ENCODE measurements at regions not wholly inside any gene's neighbourhood (a gene's known extent, or its start where the extent isn't known, plus 50 kb on each side); places are given as distances from the start of the nearest gene placed in this dataset.
"Not testable (repeated sequence)": the region's sequence is repeated elsewhere in the genome, so short reads cannot be mapped to it uniquely, and the experiment has no call there.

GRCh38 chr5:34230402-34230801, 187.4 kb upstream of the C1QTNF3 start:
- not testable (repeated sequence) for H3K4me1 ChIP-seq; H4K20me1 ChIP-seq; H3K4me3 ChIP-seq; H3K9ac ChIP-seq; H3K9me3 ChIP-seq (replicated peaks in 1 of 11); H3K4me2 ChIP-seq; H3K27ac ChIP-seq; H3K36me3 ChIP-seq; H3K27me3 ChIP-seq

- Histone ChIP-seq H3K4me2 (peak overlapping the region in 9 of 11 experiments; percentile 16 to 61 (median 42); a peak in 12 of 22 replicates), H3K27ac (peak overlapping the region in 9 of 11 experiments; percentile 37 to 76 (median 70); a peak in 16 of 22 replicates), H3K9ac (peak overlapping the region in 9 of 11 experiments; percentile 40 to 77 (median 72); a peak in 18 of 22 replicates), H3K4me3 (peak overlapping the region; percentile 29 to 63 (median 56))
- H3K27me3 ChIP-seq; H3K36me3 ChIP-seq; H3K4me1 ChIP-seq; H3K9me3 ChIP-seq (replicated peaks in 1 of 11); H4K20me1 ChIP-seq: not testable (repeated sequence)
Observed at GRCh38 chr5:34243802-34244201, 200.8 kb upstream of the C1QTNF3 start.

GRCh38 chr5:34244281-34245031, 201.4 kb upstream of the C1QTNF3 start:
- Histone ChIP-seq H3K4me2 (peak overlapping the region in 7 of 11 experiments; percentile 16 to 61 (median 29); a peak in 9 of 22 replicates), H3K9ac (peak overlapping the region in 9 of 11 experiments; percentile 59 to 77 (median 72); a peak in 18 of 22 replicates), H3K4me3 (peak overlapping the region; percentile 32 to 63 (median 56)), H3K27ac (peak overlapping the region in 10 of 11 experiments; percentile 49 to 76 (median 72); a peak in 20 of 22 replicates)
- H4K20me1 ChIP-seq; H3K9me3 ChIP-seq (replicated peaks in 1 of 11); H3K4me1 ChIP-seq; H3K27me3 ChIP-seq; H3K36me3 ChIP-seq: not testable (repeated sequence)

- peak overlapping the region in 9 of 11 experiments; percentile 59 to 73 (median 70); a peak in 15 of 22 replicates for H3K9ac ChIP-seq
- H4K20me1 ChIP-seq; H3K9me3 ChIP-seq (replicated peaks in 1 of 11); H3K36me3 ChIP-seq; H3K4me2 ChIP-seq; H3K4me1 ChIP-seq; H3K27me3 ChIP-seq: not testable (repeated sequence)
- H3K27ac ChIP-seq = peak overlapping the region in 10 of 11 experiments; percentile 49 to 75 (median 64); a peak in 19 of 22 replicates
- H3K4me3 ChIP-seq = peak overlapping the region in 9 of 10 experiments; percentile 32 to 62 (median 50); a peak in 12 of 20 replicates
Observed at GRCh38 chr5:34245032-34245394, 202.0 kb upstream of the C1QTNF3 start.

GRCh38 chr5:34245813-34246212, 202.8 kb upstream of the C1QTNF3 start:
- H4K20me1 ChIP-seq; H3K4me1 ChIP-seq; H3K27me3 ChIP-seq; H3K9me3 ChIP-seq (replicated peaks in 1 of 11); H3K36me3 ChIP-seq: not testable (repeated sequence)
- H3K4me2 ChIP-seq = peak overlapping the region; percentile 50 to 76 (median 65); a peak in 20 of 22 replicates
- H3K27ac ChIP-seq = peak overlapping the region in 8 of 11 experiments; percentile 41 to 64 (median 57); a peak in 12 of 22 replicates
- H3K4me3 ChIP-seq = peak overlapping the region in 9 of 10 experiments; percentile 10 to 60 (median 45); a peak in 13 of 20 replicates
- H3K9ac ChIP-seq = peak overlapping the region in 9 of 11 experiments; percentile 35 to 65 (median 60); a peak in 16 of 22 replicates

GRCh38 chr5:34258598-34258997, 215.6 kb upstream of the C1QTNF3 start:
- H3K4me1 ChIP-seq; H4K20me1 ChIP-seq; H3K4me3 ChIP-seq; H3K27me3 ChIP-seq; H3K36me3 ChIP-seq; H3K4me2 ChIP-seq; H3K9me3 ChIP-seq (replicated peaks in 1 of 11); H3K27ac ChIP-seq; H3K9ac ChIP-seq: not testable (repeated sequence)

GRCh38 chr5:34261020-34261419, 218.0 kb upstream of the C1QTNF3 start:
- H3K27me3 ChIP-seq; H3K4me1 ChIP-seq; H3K4me2 ChIP-seq; H4K20me1 ChIP-seq; H3K4me3 ChIP-seq; H3K27ac ChIP-seq; H3K9me3 ChIP-seq (replicated peaks in 1 of 11); H3K9ac ChIP-seq; H3K36me3 ChIP-seq: not testable (repeated sequence)

GRCh38 chr5:34266151-34266550, 223.1 kb upstream of the C1QTNF3 start:
- not testable (repeated sequence) for H3K4me2 ChIP-seq, H3K27me3 ChIP-seq

GRCh38 chr5:34296759-34297158, 253.7 kb upstream of the C1QTNF3 start:
- H3K27ac ChIP-seq; H3K9me3 ChIP-seq (replicated peaks in 1 of 11): not testable (repeated sequence)

More at GRCh38 chr5:34266151-34266550, 223.1 kb upstream of the C1QTNF3 start:
- H3K9ac ChIP-seq; H4K20me1 ChIP-seq; H3K9me3 ChIP-seq (replicated peaks in 1 of 11); H3K27ac ChIP-seq; H3K4me1 ChIP-seq; H3K36me3 ChIP-seq; H3K4me3 ChIP-seq: not testable (repeated sequence)

GRCh38 chr5:34329201-34329600, 286.2 kb upstream of the C1QTNF3 start:
- H3K4me1 ChIP-seq, H3K27me3 ChIP-seq: not testable (repeated sequence)

More at GRCh38 chr5:34296759-34297158, 253.7 kb upstream of the C1QTNF3 start:
- H3K4me1 ChIP-seq, H3K27me3 ChIP-seq, H3K36me3 ChIP-seq, H3K4me3 ChIP-seq, H3K4me2 ChIP-seq, H4K20me1 ChIP-seq, H3K9ac ChIP-seq: not testable (repeated sequence)

GRCh38 chr5:34329611-34330108, 286.6 kb upstream of the C1QTNF3 start:
- H3K36me3 ChIP-seq; H3K4me3 ChIP-seq; H3K4me2 ChIP-seq; H3K4me1 ChIP-seq; H3K9me3 ChIP-seq (replicated peaks in 1 of 11); H3K27me3 ChIP-seq; H3K27ac ChIP-seq; H3K9ac ChIP-seq; H4K20me1 ChIP-seq: not testable (repeated sequence)

More at GRCh38 chr5:34329201-34329600, 286.2 kb upstream of the C1QTNF3 start:
- H3K9ac ChIP-seq; H3K36me3 ChIP-seq; H3K9me3 ChIP-seq (replicated peaks in 1 of 11); H3K4me3 ChIP-seq; H3K27ac ChIP-seq; H4K20me1 ChIP-seq; H3K4me2 ChIP-seq: not testable (repeated sequence)

GRCh38 chr5:34331928-34332454, 289.0 kb upstream of the C1QTNF3 start:
- H3K27ac ChIP-seq; H3K27me3 ChIP-seq; H3K9ac ChIP-seq; H3K36me3 ChIP-seq; H3K4me2 ChIP-seq; H3K4me3 ChIP-seq; H4K20me1 ChIP-seq; H3K4me1 ChIP-seq; H3K9me3 ChIP-seq (replicated peaks in 1 of 11): not testable (repeated sequence)

GRCh38 chr5:34339408-34340001, 296.5 kb upstream of the C1QTNF3 start:
- not testable (repeated sequence) for H3K27me3 ChIP-seq; H3K4me3 ChIP-seq; H4K20me1 ChIP-seq; H3K4me2 ChIP-seq; H3K36me3 ChIP-seq; H3K9me3 ChIP-seq (replicated peaks in 1 of 11); H3K4me1 ChIP-seq; H3K27ac ChIP-seq; H3K9ac ChIP-seq

- H3K27ac ChIP-seq; H3K9me3 ChIP-seq (replicated peaks in 1 of 11); H3K9ac ChIP-seq; H3K4me1 ChIP-seq; H3K27me3 ChIP-seq; H3K4me2 ChIP-seq; H3K36me3 ChIP-seq; H4K20me1 ChIP-seq; H3K4me3 ChIP-seq: not testable (repeated sequence)
Observed at GRCh38 chr5:34354440-34354839, 301.7 kb upstream of the RAI14 start.

All from BLaER1 treated with 17β-estradiol and CSF1 and Interleukin-3, amounts not matched to agents 10 nM and 100 nM (cell line).